DOHH2 (cell line): ENCODE measurements at regions not wholly inside any gene's neighbourhood (a gene's known extent, or its start where the extent isn't known, plus 50 kb on each side); places are given as distances from the start of the nearest gene placed in this dataset.

Experiments
- H3F3A ChIP-seq: fragments of 200-600 bp; sonication (generic), shearing (Covaris generic); 2 replicates; pipeline ENCODE4 v1.6.0; 2016; ENCODE audit warnings: antibody characterized with exemption, mild to moderate bottlenecking; ENCODE audit not compliant: control insufficient read depth, insufficient read depth
- H3K27ac ChIP-seq: fragments of 200-600 bp; sonication (generic); 2 replicates; pipeline ENCODE4 v1.5.1; 2014; ENCODE audit warnings: low read depth, mild to moderate bottlenecking, low read length, moderate library complexity
- H3K27me3 ChIP-seq: fragments of 200-600 bp; sonication (generic); 2 replicates; pipeline ENCODE4 v1.6.1; 2014; ENCODE audit warnings: mild to moderate bottlenecking, low read length, mixed read lengths; ENCODE audit not compliant: control insufficient read depth
- H3K36me3 ChIP-seq: fragments of 200-600 bp; sonication (generic); 2 replicates; pipeline ENCODE4 v1.6.1; 2014; ENCODE audit warnings: mild to moderate bottlenecking, low read length, moderate library complexity, mixed read lengths; ENCODE audit not compliant: control insufficient read depth
- H3K4me1 ChIP-seq: fragments of 200-600 bp; sonication (generic); 2 replicates; pipeline ENCODE4 v1.6.1; 2014; ENCODE audit warnings: mild to moderate bottlenecking, low read length, mixed read lengths; ENCODE audit not compliant: control insufficient read depth
- H3K4me2 ChIP-seq: fragments of 200-600 bp; sonication (generic); 2 replicates; pipeline ENCODE4 v1.6.0; 2014; ENCODE audit warnings: mild to moderate bottlenecking, low read length, moderate library complexity
- H3K4me3 ChIP-seq: fragments of 200-600 bp; sonication (generic); 2 replicates; pipeline ENCODE4 v1.5.1; 2014; ENCODE audit warnings: mild to moderate bottlenecking, low read length, mixed read lengths
- H3K79me2 ChIP-seq: fragments of 200-600 bp; sonication (generic); 2 replicates; pipeline ENCODE4 v1.6.1; 2014; ENCODE audit warnings: mild to moderate bottlenecking, low read length, mixed read lengths; ENCODE audit not compliant: control insufficient read depth
- H3K9me2 ChIP-seq: fragments of 200-600 bp; sonication (generic); replicated peaks from 2 replicates; pipeline ENCODE4 v1.6.1; 2014; ENCODE audit warnings: mild to moderate bottlenecking, low read length, mixed read lengths; ENCODE audit not compliant: control insufficient read depth
- H3K9me3 ChIP-seq: fragments of 200-600 bp; sonication (generic); 2 replicates; pipeline ENCODE4 v1.6.1; 2014; ENCODE audit warnings: antibody characterized with exemption, low read length, mixed read lengths; ENCODE audit not compliant: control insufficient read depth, insufficient read depth
- H4K20me1 ChIP-seq: fragments of 200-600 bp; sonication (generic); 2 replicates; pipeline ENCODE4 v1.6.0; 2014; ENCODE audit warnings: low read depth, mild to moderate bottlenecking, antibody characterized with exemption, low read length, moderate library complexity; ENCODE audit not compliant: control insufficient read depth, insufficient read depth
- EZH2phosphoT487 ChIP-seq: fragments of 200-600 bp; sonication (generic); IDR thresholded peaks from 2 replicates; pipeline ENCODE4 v1.6.1; 2017; ENCODE audit warnings: borderline replicate concordance, mild to moderate bottlenecking, antibody characterized with exemption, low read length, moderate library complexity, mixed read lengths
- TF ChIP-seq, protein P1 (sequence below): fragments of 200-600 bp; sonication (generic); IDR thresholded peaks from one replicate; pipeline ENCODE4 v1.5.1; 2014; ENCODE audit warnings: antibody characterized with exemption, mild to moderate bottlenecking, low read depth, low read length; ENCODE audit not compliant: poor library complexity, severe bottlenecking

DNA sequence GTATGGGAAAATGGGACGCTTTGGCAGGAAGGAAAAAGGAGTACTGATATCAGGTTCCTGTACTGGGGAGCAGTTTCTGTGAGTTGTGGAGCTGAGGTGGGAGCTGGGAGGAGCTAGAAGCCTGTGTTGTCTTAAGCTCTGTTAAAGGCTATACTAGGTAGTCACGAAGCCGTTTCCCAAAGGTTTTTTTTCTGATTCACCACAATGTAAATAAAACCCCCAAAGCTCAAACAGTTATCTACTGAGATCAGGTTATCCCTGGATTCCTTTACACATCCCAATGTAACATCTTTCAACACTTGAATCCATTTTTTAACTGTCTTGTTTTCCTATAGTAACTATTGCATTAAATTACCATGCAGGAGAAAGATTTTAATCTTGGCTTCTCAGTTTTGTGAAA is 297.4 kb upstream of the SFRP2 start:
- TF ChIP-seq EZH2phosphoT487, result no peak
- TF ChIP-seq, protein P1, sequence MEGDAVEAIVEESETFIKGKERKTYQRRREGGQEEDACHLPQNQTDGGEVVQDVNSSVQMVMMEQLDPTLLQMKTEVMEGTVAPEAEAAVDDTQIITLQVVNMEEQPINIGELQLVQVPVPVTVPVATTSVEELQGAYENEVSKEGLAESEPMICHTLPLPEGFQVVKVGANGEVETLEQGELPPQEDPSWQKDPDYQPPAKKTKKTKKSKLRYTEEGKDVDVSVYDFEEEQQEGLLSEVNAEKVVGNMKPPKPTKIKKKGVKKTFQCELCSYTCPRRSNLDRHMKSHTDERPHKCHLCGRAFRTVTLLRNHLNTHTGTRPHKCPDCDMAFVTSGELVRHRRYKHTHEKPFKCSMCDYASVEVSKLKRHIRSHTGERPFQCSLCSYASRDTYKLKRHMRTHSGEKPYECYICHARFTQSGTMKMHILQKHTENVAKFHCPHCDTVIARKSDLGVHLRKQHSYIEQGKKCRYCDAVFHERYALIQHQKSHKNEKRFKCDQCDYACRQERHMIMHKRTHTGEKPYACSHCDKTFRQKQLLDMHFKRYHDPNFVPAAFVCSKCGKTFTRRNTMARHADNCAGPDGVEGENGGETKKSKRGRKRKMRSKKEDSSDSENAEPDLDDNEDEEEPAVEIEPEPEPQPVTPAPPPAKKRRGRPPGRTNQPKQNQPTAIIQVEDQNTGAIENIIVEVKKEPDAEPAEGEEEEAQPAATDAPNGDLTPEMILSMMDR, result no peak
- Histone ChIP-seq H3K4me2 (no peak overlapping the region), H3K36me3 (no peaks in the 10 kb centered on the region), H3K9me3 (no peaks in the 10 kb centered on the region), H3K4me3 (no peak overlapping the region), H3K9me2 (no peaks in the 10 kb centered on the region), H3F3A (no peaks in the 10 kb centered on the region), H4K20me1 (no peaks in the 10 kb centered on the region), H3K27me3 (no peaks in the 10 kb centered on the region), H3K27ac (no peak overlapping the region), H3K4me1 (no peaks in the 10 kb centered on the region), H3K79me2 (no peaks in the 10 kb centered on the region)

- no peak overlapping the region for H3K27ac ChIP-seq
- no peaks in the 10 kb centered on the region for H3F3A ChIP-seq
- no peaks in the 10 kb centered on the region for H3K9me3 ChIP-seq
- TF ChIP-seq, protein P1, result no peak
- no peak for TF ChIP-seq EZH2phosphoT487
- no peaks in the 10 kb centered on the region for H3K4me1 ChIP-seq
- no peaks in the 10 kb centered on the region for H3K27me3 ChIP-seq
- no peak overlapping the region for H3K4me2 ChIP-seq
- H3K36me3 ChIP-seq, result no peaks in the 10 kb centered on the region
- no peaks in the 10 kb centered on the region for H3K79me2 ChIP-seq
- H3K9me2 ChIP-seq, result no peaks in the 10 kb centered on the region
- no peaks in the 10 kb centered on the region for H4K20me1 ChIP-seq
- no peak overlapping the region for H3K4me3 ChIP-seq
Measured at GRCh38 chr4:154084864-154085263, 296.0 kb upstream of the SFRP2 start.

DNA sequence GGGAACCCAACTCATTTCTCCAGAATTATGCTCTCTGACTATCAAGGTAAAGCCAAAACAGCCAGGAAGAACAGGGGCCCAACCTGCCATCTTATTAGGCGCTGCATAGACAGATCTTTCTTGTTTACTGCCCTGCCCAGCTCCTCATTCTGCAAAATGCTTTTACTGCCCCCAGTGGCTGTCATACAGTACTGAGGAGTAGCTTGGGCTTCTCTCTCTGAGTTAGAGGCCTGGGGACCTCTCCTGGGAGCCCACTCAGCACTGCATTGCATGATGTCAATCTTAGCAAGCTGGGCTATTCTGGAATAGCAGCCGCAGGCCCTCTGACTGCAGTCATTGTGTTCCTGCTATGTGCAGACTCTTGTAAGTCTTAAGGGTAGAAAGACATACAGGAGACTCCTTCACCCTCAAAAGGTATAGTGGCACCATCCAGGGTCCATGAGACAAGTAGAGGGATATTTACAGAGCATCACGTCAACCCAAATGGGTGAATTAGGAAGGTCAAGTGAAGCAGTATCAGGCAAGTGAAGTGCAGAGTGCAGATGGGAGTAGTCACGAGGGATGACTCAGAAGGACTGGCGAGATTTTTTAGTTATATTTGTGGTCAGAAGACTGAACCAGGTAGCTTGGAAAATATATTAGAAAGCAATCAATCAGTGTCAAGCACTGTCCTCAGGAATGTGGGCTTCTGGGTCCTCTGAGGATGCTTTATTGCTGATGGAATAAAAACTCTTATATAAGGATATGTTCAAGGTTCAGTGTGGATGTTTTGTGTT is 294.1 kb upstream of the SFRP2 start:
- Histone ChIP-seq H3K4me1 (no peaks in the 10 kb centered on the region), H4K20me1 (no peaks in the 10 kb centered on the region), H3K79me2 (no peaks in the 10 kb centered on the region), H3K4me3 (no peak overlapping the region), H3K9me3 (no peaks in the 10 kb centered on the region), H3F3A (no peaks in the 10 kb centered on the region), H3K4me2 (no peak overlapping the region), H3K27me3 (no peaks in the 10 kb centered on the region), H3K9me2 (no peaks in the 10 kb centered on the region), H3K27ac (no peak overlapping the region), H3K36me3 (no peaks in the 10 kb centered on the region)
- TF ChIP-seq, protein P1, result peak; percentile 52
- no peak for TF ChIP-seq EZH2phosphoT487
